Thoracic aorta (tissue), 2 donors: ENCODE measurements at regions not wholly inside any gene's neighbourhood (a gene's known extent, or its start where the extent isn't known, plus 50 kb on each side); places are given as distances from the start of the nearest gene placed in this dataset.
"Not testable (repeated sequence)": the region's sequence is repeated elsewhere in the genome, so short reads cannot be mapped to it uniquely, and the experiment has no call there.

Experiments used
- ATAC-seq: fragments of 150-250 bp; one replicate; pipeline ENCODE4 v1.8.0; 2017; ENCODE audit warnings: low read depth; ENCODE audit not compliant: insufficient number of reproducible peaks, low FRiP score
- DNase-seq: peaks from one replicate; pipeline ENCODE4 v3.0.0-alpha.2; 2020; ENCODE audit warnings: low spot score
- H3K27ac ChIP-seq, 2 donors: fragments of 200-600 bp; sonication (generic); 1 replicate in 1 of 2; 2 replicates in 1 of 2; pipeline ENCODE4 v1.5.1; 2016; ENCODE audit warnings: mild to moderate bottlenecking in 2 of 2, moderate library complexity in 2 of 2
- H3K27me3 ChIP-seq: fragments of 200-600 bp; sonication (generic); replicated peaks from 2 replicates; pipeline ENCODE4 v1.6.0; 2016; ENCODE audit warnings: mild to moderate bottlenecking; ENCODE audit not compliant: insufficient read depth
- H3K36me3 ChIP-seq: fragments of 200-600 bp; sonication (generic); one replicate; pipeline ENCODE4 v1.5.1; 2016
- H3K4me1 ChIP-seq, 2 donors: fragments of 200-600 bp; sonication (generic); 1 replicate in 1 of 2; 2 replicates in 1 of 2; pipeline versions ENCODE4 v1.5.1 to v1.6.0; 2016; ENCODE audit warnings: low read depth in 2 of 2, mild to moderate bottlenecking in 1 of 2; ENCODE audit not compliant: control insufficient read depth in 1 of 2
- H3K4me3 ChIP-seq: fragments of 200-600 bp; sonication (generic); 2 replicates; pipeline ENCODE4 v1.5.1; 2016; ENCODE audit warnings: mild to moderate bottlenecking
- H3K9me3 ChIP-seq: fragments of 200-600 bp; sonication (generic); 2 replicates; pipeline ENCODE4 v1.5.1; 2016
- TF ChIP-seq, protein P1 (sequence below): fragments of 200-600 bp; sonication (generic); IDR thresholded peaks from one replicate; pipeline ENCODE4 v1.5.1; 2019; ENCODE audit warnings: antibody characterized with exemption

DNA sequence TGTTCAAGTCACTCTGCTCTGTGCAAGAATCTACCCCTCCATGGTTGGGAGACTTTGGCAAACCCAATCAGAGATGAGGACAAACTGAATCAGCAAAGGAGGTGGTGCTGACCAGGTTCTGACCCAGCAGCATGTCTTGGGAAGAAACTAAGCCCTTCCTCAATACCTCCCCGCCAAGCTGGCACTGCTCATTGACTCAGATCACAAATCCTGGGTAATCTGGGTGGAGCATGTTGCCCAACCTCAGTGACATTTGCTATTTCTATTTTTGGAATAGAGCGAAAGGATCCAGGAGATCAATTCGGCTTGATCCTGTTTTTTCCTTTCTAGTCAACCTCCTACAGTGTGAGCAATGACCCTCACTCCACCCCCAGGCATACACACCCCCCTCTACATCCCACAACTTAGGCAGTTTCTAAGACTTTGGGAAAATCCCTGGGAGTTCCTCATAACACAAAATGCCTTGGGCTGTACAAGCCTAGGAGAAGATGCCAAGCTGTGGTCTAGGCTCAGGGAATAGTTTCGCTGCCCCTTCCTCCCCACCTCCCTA lies 166.8 kb upstream of the KCNJ6 start:
- ATAC-seq (no peak), DNase-seq (no peak)
- TF ChIP-seq, protein P1, sequence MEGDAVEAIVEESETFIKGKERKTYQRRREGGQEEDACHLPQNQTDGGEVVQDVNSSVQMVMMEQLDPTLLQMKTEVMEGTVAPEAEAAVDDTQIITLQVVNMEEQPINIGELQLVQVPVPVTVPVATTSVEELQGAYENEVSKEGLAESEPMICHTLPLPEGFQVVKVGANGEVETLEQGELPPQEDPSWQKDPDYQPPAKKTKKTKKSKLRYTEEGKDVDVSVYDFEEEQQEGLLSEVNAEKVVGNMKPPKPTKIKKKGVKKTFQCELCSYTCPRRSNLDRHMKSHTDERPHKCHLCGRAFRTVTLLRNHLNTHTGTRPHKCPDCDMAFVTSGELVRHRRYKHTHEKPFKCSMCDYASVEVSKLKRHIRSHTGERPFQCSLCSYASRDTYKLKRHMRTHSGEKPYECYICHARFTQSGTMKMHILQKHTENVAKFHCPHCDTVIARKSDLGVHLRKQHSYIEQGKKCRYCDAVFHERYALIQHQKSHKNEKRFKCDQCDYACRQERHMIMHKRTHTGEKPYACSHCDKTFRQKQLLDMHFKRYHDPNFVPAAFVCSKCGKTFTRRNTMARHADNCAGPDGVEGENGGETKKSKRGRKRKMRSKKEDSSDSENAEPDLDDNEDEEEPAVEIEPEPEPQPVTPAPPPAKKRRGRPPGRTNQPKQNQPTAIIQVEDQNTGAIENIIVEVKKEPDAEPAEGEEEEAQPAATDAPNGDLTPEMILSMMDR, result no peak
- no peak overlapping the region for H3K27ac ChIP-seq
- peaks cover 0 to 17% of the 10 kb centered on the region in 2 donors for H3K4me1 ChIP-seq
- no peaks in the 10 kb centered on the region for H3K27me3 ChIP-seq
- H3K4me3 ChIP-seq, result no peak overlapping the region
- no peaks in the 10 kb centered on the region for H3K9me3 ChIP-seq
- H3K36me3 ChIP-seq, result no peaks in the 10 kb centered on the region

DNA sequence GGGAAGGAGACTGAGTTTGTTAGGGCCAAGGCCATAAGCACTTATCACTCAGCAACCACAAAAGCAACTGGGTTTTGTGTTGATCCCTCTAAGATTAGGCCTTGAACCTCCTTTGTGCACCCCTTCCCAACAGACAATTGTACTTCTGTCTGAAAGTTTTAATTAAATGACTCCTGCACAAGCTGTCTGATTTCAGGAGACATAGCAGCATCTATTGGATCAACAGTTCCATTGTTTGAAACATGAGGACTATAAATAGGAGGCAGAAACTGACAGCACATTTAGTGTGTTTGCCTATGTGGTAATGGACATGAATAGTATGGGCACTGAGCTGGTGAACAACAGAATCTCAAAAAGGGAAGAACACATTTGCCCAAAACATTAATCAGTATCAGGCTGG lies 167.3 kb upstream of the KCNJ6 start:
- Histone ChIP-seq H3K36me3 (no peaks in the 10 kb centered on the region), H3K4me1 (peaks cover 0 to 11% of the 10 kb centered on the region in 2 donors), H3K9me3 (no peaks in the 10 kb centered on the region), H3K27me3 (no peaks in the 10 kb centered on the region), H3K27ac (no peak overlapping the region), H3K4me3 (no peak overlapping the region)
- DNase-seq (no peak), ATAC-seq (no peak)
- TF ChIP-seq, protein P1, result no peak

DNA sequence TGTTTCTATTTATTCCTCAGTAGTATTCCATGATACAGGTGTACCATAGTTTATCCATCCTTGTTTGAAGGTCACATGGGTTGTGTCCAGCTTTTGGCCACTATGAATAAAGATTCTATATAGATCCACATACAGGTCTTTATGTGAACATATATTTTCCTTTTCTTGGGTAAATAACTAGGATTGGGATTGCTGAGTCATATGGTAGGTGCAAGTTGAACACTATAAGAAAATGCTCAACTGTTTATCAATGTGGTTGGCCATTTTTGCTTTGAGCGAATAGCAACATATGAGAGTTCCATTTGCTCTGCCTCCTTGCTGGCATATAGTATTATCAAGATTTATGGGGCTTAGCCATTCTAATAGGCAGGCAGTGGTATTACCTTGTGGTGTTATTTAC lies 170.2 kb upstream of the KCNJ15 start:
- Histone ChIP-seq H3K36me3 (no peaks in the 10 kb centered on the region), H3K27ac (no peak overlapping the region), H3K4me3 (no peak overlapping the region), H3K4me1 (no peaks in the 10 kb centered on the region), H3K27me3 (no peaks in the 10 kb centered on the region), H3K9me3 (no peaks in the 10 kb centered on the region)
- no peak for ATAC-seq
- DNase-seq, result no peak
- TF ChIP-seq, protein P1, result no peak

DNA sequence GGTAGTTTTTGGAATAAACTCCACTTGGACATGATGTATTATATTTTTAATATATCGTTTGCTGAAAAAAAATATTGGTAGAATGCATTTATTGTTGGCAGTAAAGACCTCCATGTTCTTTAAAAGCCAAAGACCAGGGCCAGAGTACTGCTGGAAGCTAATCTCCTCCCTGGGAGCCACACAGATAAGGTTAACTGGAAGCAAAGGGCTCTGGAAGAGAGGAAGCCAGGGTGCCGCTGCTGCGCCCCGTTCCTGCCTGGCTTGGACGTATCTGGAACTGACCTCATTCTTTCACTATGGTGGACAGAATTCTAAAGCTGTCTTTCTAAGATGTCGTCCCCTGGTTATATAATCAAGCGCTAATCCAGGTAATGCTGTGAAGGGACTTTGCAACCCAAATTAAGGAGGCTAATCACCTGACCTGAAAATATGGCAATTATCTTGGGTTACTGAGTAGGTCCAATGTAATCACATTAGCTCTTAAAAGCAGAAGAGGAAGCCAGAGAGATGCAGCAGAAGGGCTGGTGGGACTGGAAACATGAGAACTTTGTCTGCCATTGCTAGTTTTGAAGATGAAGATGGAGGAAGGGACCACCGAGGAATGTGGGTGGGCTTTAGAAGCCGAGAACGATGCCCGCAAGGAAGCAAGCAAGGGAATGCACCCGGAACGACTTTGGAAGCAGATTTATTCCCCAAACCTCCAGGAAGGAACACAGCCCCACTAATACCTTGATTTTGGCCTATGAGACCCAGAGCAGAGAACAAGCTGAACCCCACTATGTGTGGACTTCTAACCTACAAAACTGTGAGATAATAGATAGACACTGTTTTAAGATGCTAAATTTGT lies 167.7 kb upstream of the KCNJ15 start:
- TF ChIP-seq, protein P1, result no peak
- DNase-seq (no peak), ATAC-seq (no peak)
- no peaks in the 10 kb centered on the region for H3K9me3 ChIP-seq
- H3K36me3 ChIP-seq, result no peaks in the 10 kb centered on the region
- H3K27ac ChIP-seq, result no peak overlapping the region
- no peak overlapping the region for H3K4me3 ChIP-seq
- no peaks in the 10 kb centered on the region for H3K27me3 ChIP-seq
- no peaks in the 10 kb centered on the region for H3K4me1 ChIP-seq

DNA sequence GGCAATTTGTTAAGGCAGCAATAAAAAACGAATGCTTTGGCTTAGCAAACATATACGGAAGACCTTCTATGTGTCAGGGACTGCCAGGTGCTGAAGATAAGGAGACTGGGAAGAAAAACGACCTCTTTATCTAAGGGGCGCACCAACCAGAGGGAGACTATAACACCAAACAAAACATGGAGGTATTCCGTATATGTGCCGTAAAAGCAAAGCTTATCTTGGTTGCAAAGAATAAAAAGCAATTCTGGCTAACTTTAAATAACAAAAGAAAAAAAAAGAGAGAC lies 167.1 kb upstream of the KCNJ15 start:
- no peaks in the 10 kb centered on the region for H3K36me3 ChIP-seq
- H3K9me3 ChIP-seq, result no peaks in the 10 kb centered on the region
- H3K4me3 ChIP-seq, result no peak overlapping the region
- H3K4me1 ChIP-seq, result no peaks in the 10 kb centered on the region
- DNase-seq (no peak), ATAC-seq (no peak)
- no peak overlapping the region for H3K27ac ChIP-seq
- TF ChIP-seq, protein P1, result no peak
- H3K27me3 ChIP-seq, result no peaks in the 10 kb centered on the region

DNA sequence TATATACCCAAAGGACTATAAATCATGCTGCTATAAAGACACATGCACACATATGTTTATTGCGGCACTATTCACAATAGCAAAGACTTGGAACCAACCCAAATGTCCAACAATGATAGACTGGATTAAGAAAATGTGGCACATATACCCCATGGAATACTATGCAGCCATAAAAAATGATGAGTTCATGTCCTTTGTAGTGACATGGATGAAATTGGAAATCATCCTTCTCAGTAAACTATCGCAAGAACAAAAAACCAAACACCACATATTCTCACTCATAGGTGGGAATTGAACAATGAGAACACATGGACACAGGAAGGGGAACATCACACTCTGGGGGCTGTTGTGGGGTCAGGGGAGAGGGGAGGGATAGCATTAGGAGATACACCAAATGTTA lies 165.7 kb upstream of the KCNJ15 start:
- not testable (repeated sequence) for H3K36me3 ChIP-seq, ATAC-seq, H3K4me1 ChIP-seq, H3K27ac ChIP-seq, H3K27me3 ChIP-seq, H3K4me3 ChIP-seq, H3K9me3 ChIP-seq, DNase-seq
